Type B pancreatic cell (in vitro differentiated cells): ENCODE measurements at regions not wholly inside any gene's neighbourhood (a gene's known extent, or its start where the extent isn't known, plus 50 kb on each side); places are given as distances from the start of the nearest gene placed in this dataset.

Source experiments
- DNase-seq: peaks from one replicate; pipeline ENCODE4 v3.0.0; 2021; ENCODE audit warnings: mixed read lengths; ENCODE audit not compliant: unreplicated experiment; ENCODE audit errors: extremely low spot score
- H3K27ac Mint-ChIP-seq: 2 replicates; pipeline ENCODE4 v1.8.0; 2021; ENCODE audit warnings: mild to moderate bottlenecking, mixed read lengths
- H3K27me3 Mint-ChIP-seq: 2 replicates; pipeline ENCODE4 v1.8.0; 2021; ENCODE audit warnings: mixed read lengths
- H3K36me3 Mint-ChIP-seq: 2 replicates; pipeline ENCODE4 v1.8.0; 2021; ENCODE audit warnings: mixed read lengths
- H3K4me1 Mint-ChIP-seq: one replicate; pipeline ENCODE4 v1.8.0; 2021; ENCODE audit warnings: mixed read lengths; ENCODE audit not compliant: unreplicated experiment
- H3K4me3 Mint-ChIP-seq: 2 replicates; pipeline ENCODE4 v1.8.0; 2021; ENCODE audit warnings: mild to moderate bottlenecking, mixed read lengths
- H3K9me3 Mint-ChIP-seq: 2 replicates; pipeline ENCODE4 v1.8.0; 2021; ENCODE audit warnings: mixed read lengths
- CTCF ChIP-seq: fragments of 200-600 bp; sonication (generic); conservative IDR thresholded peaks from 2 replicates; pipeline ENCODE4 v1.5.0; 2021; ENCODE audit warnings: antibody characterized with exemption, mild to moderate bottlenecking

GRCh38 chr12:130049666-130050065 lies 112.6 kb upstream of the FZD10 start:
- Mint-ChIP-seq H3K36me3 (no peaks in the 10 kb centered on the region), H3K4me3 (no peak overlapping the region), H3K9me3 (peaks cover 5% of the 10 kb centered on the region), H3K4me1 (peaks cover 12% of the 10 kb centered on the region), H3K27me3 (peaks cover 59% of the 10 kb centered on the region), H3K27ac (no peak overlapping the region)
- TF ChIP-seq CTCF: peak; percentile 26
- DNase-seq: no peak

- DNase-seq: no peak
- peaks cover 46% of the 10 kb centered on the region for H3K27me3 Mint-ChIP-seq
- TF ChIP-seq CTCF: no peak
- H3K4me3 Mint-ChIP-seq: no peak overlapping the region
- H3K36me3 Mint-ChIP-seq: no peaks in the 10 kb centered on the region
- H3K9me3 Mint-ChIP-seq: peaks cover 5% of the 10 kb centered on the region
- H3K27ac Mint-ChIP-seq: no peak overlapping the region
- H3K4me1 Mint-ChIP-seq: no peaks in the 10 kb centered on the region
Measured at GRCh38 chr12:130051900-130052299, 110.4 kb upstream of the FZD10 start.

- peaks cover 5% of the 10 kb centered on the region for H3K9me3 Mint-ChIP-seq
Measured at GRCh38 chr12:130053651-130054069, 108.6 kb upstream of the FZD10 start.

GRCh38 chr12:130054803-130055202 lies 107.5 kb upstream of the FZD10 start:
- H3K9me3 Mint-ChIP-seq: peaks cover under 1% of the 10 kb centered on the region
- no peak for TF ChIP-seq CTCF
- H3K4me3 Mint-ChIP-seq: no peak overlapping the region
- peaks cover 42% of the 10 kb centered on the region for H3K27me3 Mint-ChIP-seq
- no peaks in the 10 kb centered on the region for H3K4me1 Mint-ChIP-seq
- H3K36me3 Mint-ChIP-seq: no peaks in the 10 kb centered on the region
- no peak for DNase-seq
- H3K27ac Mint-ChIP-seq: no peak overlapping the region

More at GRCh38 chr12:130053651-130054069, 108.6 kb upstream of the FZD10 start:
- H3K4me1 Mint-ChIP-seq: no peaks in the 10 kb centered on the region
- peaks cover 50% of the 10 kb centered on the region for H3K27me3 Mint-ChIP-seq
- no peak overlapping the region for H3K27ac Mint-ChIP-seq
- no peaks in the 10 kb centered on the region for H3K36me3 Mint-ChIP-seq
- no peak for DNase-seq
- no peak overlapping the region for H3K4me3 Mint-ChIP-seq
- no peak for TF ChIP-seq CTCF

- Mint-ChIP-seq H3K36me3 (no peaks in the 10 kb centered on the region), H3K27me3 (peaks cover 31% of the 10 kb centered on the region), H3K4me1 (no peaks in the 10 kb centered on the region), H3K9me3 (peaks cover 11% of the 10 kb centered on the region), H3K4me3 (no peak overlapping the region), H3K27ac (no peak overlapping the region)
- no peak for TF ChIP-seq CTCF
- no peak for DNase-seq
Measured at GRCh38 chr12:130058926-130059472, 103.3 kb upstream of the FZD10 start.

- Mint-ChIP-seq H3K4me3 (no peak overlapping the region), H3K27me3 (peaks cover 30% of the 10 kb centered on the region), H3K27ac (no peak overlapping the region), H3K36me3 (no peaks in the 10 kb centered on the region), H3K4me1 (no peaks in the 10 kb centered on the region), H3K9me3 (peaks cover 16% of the 10 kb centered on the region)
- no peak for TF ChIP-seq CTCF
- no peak for DNase-seq
Measured at GRCh38 chr12:130063866-130064265, 98.4 kb upstream of the FZD10 start.
